B cell (primary cell): ENCODE measurements at regions not wholly inside any gene's neighbourhood (a gene's known extent, or its start where the extent isn't known, plus 50 kb on each side); places are given as distances from the start of the nearest gene placed in this dataset.

Experiments
- ATAC-seq: fragments of 200-7000 bp; cut with Tn5 transposase; one replicate; pipeline ENCODE4 v1.10.0; 2021; ENCODE audit warnings: low read depth, mild to moderate bottlenecking, moderate number of reproducible peaks, moderate library complexity
- CTCF ChIA-PET: fragments of 350-600 bp; sonication (Branson Sonifier 250); formaldehyde crosslinking; loops from one replicate; lab custom pipeline; 2021; ENCODE audit warnings: antibody characterized with exemption, inconsistent platforms; lab: Charles Lee
- POLR2A ChIA-PET: fragments of 350-600 bp; sonication (Branson Sonifier 250); formaldehyde crosslinking; loops from one replicate; lab custom pipeline; 2021; ENCODE audit warnings: antibody characterized with exemption; lab: Charles Lee
- DNase-seq: peaks from one replicate; pipeline ENCODE4 v3.0.0; 2013
- H2AFZ ChIP-seq: 2 replicates; pipeline ENCODE4 v1.6.1; 2012; ENCODE audit warnings: mild to moderate bottlenecking, low read depth, low read length; ENCODE audit not compliant: insufficient read depth, poor library complexity, severe bottlenecking
- H3K27ac ChIP-seq, 2 donors: 1 replicate in 1 of 2; 2 replicates in 1 of 2; pipeline ENCODE4 v1.5.1; 2012 to 2013; ENCODE audit warnings: low read length in 2 of 2, mild to moderate bottlenecking in 2 of 2, moderate library complexity in 1 of 2
- H3K27me3 ChIP-seq, 4 experiments: fragments of 200-600 bp in 1 of 4; sonication (generic) in 1 of 4; replicated peaks in 1 of 4; 1 replicate in 2 of 4; 2 replicates in 2 of 4; pipeline versions ENCODE4 v1.6.1 to v1.7.0; 2013 to 2016; ENCODE audit warnings: low read length in 3 of 4, mild to moderate bottlenecking in 2 of 4, mixed read lengths in 1 of 4, moderate library complexity in 1 of 4; ENCODE audit not compliant: insufficient read depth in 4 of 4, control insufficient read depth in 3 of 4; ENCODE audit errors: control extremely low read depth in 1 of 4
- H3K36me3 ChIP-seq, 2 experiments: replicated peaks in 1 of 2; 1 replicate in 1 of 2; 2 replicates in 1 of 2; pipeline versions ENCODE4 v1.6.1 to v1.7.1; 2013; ENCODE audit warnings: low read length in 1 of 2; ENCODE audit not compliant: insufficient read depth in 2 of 2, control insufficient read depth in 1 of 2; ENCODE audit errors: control extremely low read depth in 1 of 2, extremely low read depth in 1 of 2
- H3K4me1 ChIP-seq, 2 donors: fragments of 200-600 bp in 1 of 2; sonication (generic) in 1 of 2; 1 replicate in 1 of 2; 2 replicates in 1 of 2; pipeline versions ENCODE4 v1.5.1 to v1.6.1; 2013 to 2017; ENCODE audit warnings: low read length in 2 of 2; ENCODE audit not compliant: control insufficient read depth in 2 of 2, insufficient read depth in 2 of 2
- H3K4me2 ChIP-seq: replicated peaks from 2 replicates; pipeline ENCODE3; 2012; ENCODE audit warnings: mild to moderate bottlenecking, low read depth, low read length; ENCODE audit not compliant: poor library complexity, severe bottlenecking
- H3K4me3 ChIP-seq, 5 experiments: fragments of 200-600 bp in 1 of 5; sonication (generic) in 1 of 5; 1 replicate in 3 of 5; 2 replicates in 2 of 5; pipeline versions ENCODE4 v1.5.1 to v1.7.0; 2011 to 2016; ENCODE audit warnings: low read length in 4 of 5, mild to moderate bottlenecking in 4 of 5, low read depth in 2 of 5, control low read depth in 1 of 5, moderate library complexity in 1 of 5; ENCODE audit not compliant: insufficient read depth in 1 of 5; ENCODE audit errors: control extremely low read depth in 1 of 5, extremely low read depth in 1 of 5
- H3K79me2 ChIP-seq: fragments of 200-600 bp; sonication (generic); one replicate; pipeline ENCODE4 v1.6.0; 2016; ENCODE audit warnings: low read length; ENCODE audit not compliant: control insufficient read depth, insufficient read depth
- H3K9ac ChIP-seq: fragments of 200-600 bp; sonication (generic); 2 replicates; pipeline ENCODE4 v1.6.1; 2017; ENCODE audit warnings: mild to moderate bottlenecking, low read length, moderate library complexity
- H3K9me3 ChIP-seq, 3 donors: one replicate each; pipeline versions ENCODE4 v1.6.1 to v1.7.1; 2013; ENCODE audit warnings: low read length in 2 of 3; ENCODE audit not compliant: control insufficient read depth in 2 of 3, insufficient read depth in 1 of 3; ENCODE audit errors: control extremely low read depth in 1 of 3
- H4K20me1 ChIP-seq: 2 replicates; pipeline ENCODE4 v1.6.0; 2012; ENCODE audit warnings: mild to moderate bottlenecking, low read length; ENCODE audit not compliant: insufficient read depth, control insufficient read depth, poor library complexity, severe bottlenecking
- H3K27ac Mint-ChIP-seq: one replicate; pipeline ENCODE4 v1.8.0; 2021; ENCODE audit warnings: mixed read lengths
- H3K27me3 Mint-ChIP-seq: one replicate; pipeline ENCODE4 v1.8.0; 2021; ENCODE audit warnings: mixed read lengths
- H3K4me1 Mint-ChIP-seq: one replicate; pipeline ENCODE4 v1.8.0; 2021; ENCODE audit warnings: mixed read lengths
- H3K4me3 Mint-ChIP-seq: one replicate; pipeline ENCODE4 v1.8.0; 2021; ENCODE audit warnings: mixed read lengths
- H3K9me3 Mint-ChIP-seq: one replicate; pipeline ENCODE4 v1.8.0; 2022; ENCODE audit warnings: mixed read lengths; ENCODE audit not compliant: insufficient read depth
- EZH2 ChIP-seq: IDR thresholded peaks from 2 replicates; pipeline ENCODE4 v1.6.1; 2012; ENCODE audit warnings: borderline replicate concordance, low read depth, mild to moderate bottlenecking, moderate library complexity, low read length; ENCODE audit not compliant: insufficient read depth, poor library complexity, severe bottlenecking
- WGBS: methylation state at CpG from one replicate; pipeline ENCODE4 v1.1.5; 2013; ENCODE audit warnings: missing lambda C conversion rate; ENCODE audit not compliant: insufficient coverage; 5-methylcytosine and 5-hydroxymethylcytosine counted together
- intact Hi-C: fragments of 100-400 bp; cut with micrococcal nuclease; formaldehyde crosslinking; loops from one replicate; pipeline ENCODE4 v1.10.0; 2022
- TF ChIP-seq, protein P1 (sequence below): fragments of 200-600 bp; IDR thresholded peaks from one replicate; pipeline ENCODE4 v1.8.0; 2022; ENCODE audit warnings: antibody characterized with exemption, mild to moderate bottlenecking

DNA sequence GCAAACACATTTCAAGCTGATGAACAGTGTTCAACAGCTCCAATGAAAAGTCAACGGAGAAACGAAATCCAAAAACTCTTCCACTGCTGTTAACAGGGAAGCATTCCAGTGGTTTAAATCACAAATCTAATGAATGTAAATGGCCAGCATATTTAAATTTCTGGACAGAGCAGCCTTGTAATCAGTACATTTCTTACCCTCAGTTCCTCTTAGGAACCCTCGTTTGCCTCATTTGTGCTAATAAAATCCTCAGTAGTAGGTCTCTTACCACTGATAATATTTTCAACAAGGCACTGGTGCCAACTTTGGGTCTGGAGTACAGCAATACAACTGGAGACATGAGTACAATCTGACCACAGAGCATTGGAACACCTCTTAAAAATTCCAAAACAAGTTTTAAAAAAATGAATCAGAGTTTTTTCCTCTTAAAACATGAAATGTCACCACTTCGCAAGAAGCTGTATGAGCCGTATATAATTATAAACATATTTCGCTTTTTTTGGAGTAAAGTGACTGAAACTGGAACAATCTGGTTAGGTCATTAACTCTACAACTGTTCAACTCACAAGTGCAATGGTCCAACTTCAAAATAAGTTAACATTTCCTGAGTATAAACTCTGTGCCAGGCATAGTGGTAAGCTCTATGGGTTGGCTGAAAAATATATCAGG lies 211.2 kb downstream of the CPEB2 start:
- Histone ChIP-seq H3K4me1 (no peaks in the 10 kb centered on the region), H4K20me1 (no peaks in the 10 kb centered on the region), H3K27me3 (peaks cover 0 to 6% (median 2%) of the 10 kb centered on the region in 4 experiments), H3K9me3 (peaks cover 0 to 1% (median 0%) of the 10 kb centered on the region in 3 donors), H3K36me3 (no peaks in the 10 kb centered on the region), H3K4me2 (no peak overlapping the region), H3K27ac (no peak overlapping the region), H3K9ac (no peak overlapping the region), H3K4me3 (no peak overlapping the region), H3K79me2 (no peaks in the 10 kb centered on the region), H2AFZ (no peak overlapping the region)
- CTCF ChIA-PET: no interaction called here
- no peaks in the 10 kb centered on the region for H3K4me1 Mint-ChIP-seq
- intact Hi-C loops: no loop called here
- H3K9me3 Mint-ChIP-seq: no peaks in the 10 kb centered on the region
- ATAC-seq: no peak
- TF ChIP-seq EZH2: no peak
- TF ChIP-seq, protein P1, sequence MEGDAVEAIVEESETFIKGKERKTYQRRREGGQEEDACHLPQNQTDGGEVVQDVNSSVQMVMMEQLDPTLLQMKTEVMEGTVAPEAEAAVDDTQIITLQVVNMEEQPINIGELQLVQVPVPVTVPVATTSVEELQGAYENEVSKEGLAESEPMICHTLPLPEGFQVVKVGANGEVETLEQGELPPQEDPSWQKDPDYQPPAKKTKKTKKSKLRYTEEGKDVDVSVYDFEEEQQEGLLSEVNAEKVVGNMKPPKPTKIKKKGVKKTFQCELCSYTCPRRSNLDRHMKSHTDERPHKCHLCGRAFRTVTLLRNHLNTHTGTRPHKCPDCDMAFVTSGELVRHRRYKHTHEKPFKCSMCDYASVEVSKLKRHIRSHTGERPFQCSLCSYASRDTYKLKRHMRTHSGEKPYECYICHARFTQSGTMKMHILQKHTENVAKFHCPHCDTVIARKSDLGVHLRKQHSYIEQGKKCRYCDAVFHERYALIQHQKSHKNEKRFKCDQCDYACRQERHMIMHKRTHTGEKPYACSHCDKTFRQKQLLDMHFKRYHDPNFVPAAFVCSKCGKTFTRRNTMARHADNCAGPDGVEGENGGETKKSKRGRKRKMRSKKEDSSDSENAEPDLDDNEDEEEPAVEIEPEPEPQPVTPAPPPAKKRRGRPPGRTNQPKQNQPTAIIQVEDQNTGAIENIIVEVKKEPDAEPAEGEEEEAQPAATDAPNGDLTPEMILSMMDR: no peak
- no peak for DNase-seq
- H3K4me3 Mint-ChIP-seq: no peak overlapping the region
- no peak overlapping the region for H3K27ac Mint-ChIP-seq
- POLR2A ChIA-PET: no interaction called here
- 78% methylated on average over 1 of the region's 6 CpGs for WGBS
- H3K27me3 Mint-ChIP-seq: peaks cover 12% of the 10 kb centered on the region

GRCh38 chr4:15215109-15215508 lies 212.7 kb upstream of the C1QTNF7 start:
- 100% methylated on average over 3 of the region's 6 CpGs for WGBS
- ChIA-PET CTCF (no interaction called here), POLR2A (no interaction called here)
- Mint-ChIP-seq H3K27me3 (peaks cover 12% of the 10 kb centered on the region), H3K27ac (no peak overlapping the region), H3K4me3 (no peak overlapping the region), H3K4me1 (no peaks in the 10 kb centered on the region), H3K9me3 (no peaks in the 10 kb centered on the region)
- Histone ChIP-seq H3K27ac (no peak overlapping the region), H4K20me1 (no peaks in the 10 kb centered on the region), H3K79me2 (no peaks in the 10 kb centered on the region), H2AFZ (no peak overlapping the region), H3K9ac (no peak overlapping the region), H3K4me1 (no peaks in the 10 kb centered on the region), H3K9me3 (no peaks in the 10 kb centered on the region), H3K27me3 (peaks cover 0 to 6% (median 2%) of the 10 kb centered on the region in 4 experiments), H3K36me3 (no peaks in the 10 kb centered on the region), H3K4me3 (no peak overlapping the region), H3K4me2 (no peak overlapping the region)
- TF ChIP-seq, protein P1: no peak
- TF ChIP-seq EZH2: no peak
- intact Hi-C loops: no loop called here
- no peak for ATAC-seq
- no peak for DNase-seq
